ENCODE measurements at regions not wholly inside any gene's neighbourhood (a gene's known extent, or its start where the extent isn't known, plus 50 kb on each side); places are given as distances from the start of the nearest gene placed in this dataset.

- no peaks in the 10 kb centered on the region for H3K9me3 ChIP-seq
- H3K4me3 ChIP-seq: no peak overlapping the region
- WGBS: 61% methylated on average over 4 of the region's 4 CpGs
- H3K4me1 ChIP-seq (replicated peaks): no peaks in the 10 kb centered on the region
- no peaks in the 10 kb centered on the region for H3K27me3 ChIP-seq (replicated peaks; ENCODE audit: insufficient read depth)
- intact Hi-C loops (cut with DNase I): no loop called here
- no peaks in the 10 kb centered on the region for H3K36me3 ChIP-seq
- TF ChIP-seq POLR2A (IDR thresholded peaks at IDR 0.05) (no peak), POLR2AphosphoS5 (IDR thresholded peaks at IDR 0.05) (no peak), CTCF (IDR thresholded peaks at IDR 0.05) (no peak)
- no peak for DNase-seq (ENCODE audit: low spot score)
- H3K27ac ChIP-seq: no peak overlapping the region
These were observed 98.2 kb downstream of the SLC35B3 start for GRCh38 chr6:8337147-8337546.

- no peak overlapping the region for H3K4me3 ChIP-seq
- 84% methylated on average over 11 of the region's 11 CpGs for WGBS
- no peaks in the 10 kb centered on the region for H3K36me3 ChIP-seq
- H3K27ac ChIP-seq: no peak overlapping the region
- no peaks in the 10 kb centered on the region for H3K9me3 ChIP-seq
- TF ChIP-seq CTCF (IDR thresholded peaks at IDR 0.05): no peak
- TF ChIP-seq POLR2AphosphoS5 (IDR thresholded peaks at IDR 0.05): no peak
- no peak for TF ChIP-seq POLR2A (IDR thresholded peaks at IDR 0.05)
- H3K4me1 ChIP-seq (replicated peaks): no peaks in the 10 kb centered on the region
- DNase-seq (ENCODE audit: low spot score): no peak
- intact Hi-C loops (cut with DNase I): no loop called here
- H3K27me3 ChIP-seq (replicated peaks; ENCODE audit: insufficient read depth): no peaks in the 10 kb centered on the region
These were observed 98.8 kb downstream of the SLC35B3 start for GRCh38 chr6:8336406-8337057.

GRCh38 chr6:8335896-8336295 is 99.4 kb downstream of the SLC35B3 start:
- no peak overlapping the region for H3K27ac ChIP-seq
- intact Hi-C loops (cut with DNase I): no loop called here
- DNase-seq (ENCODE audit: low spot score): no peak
- WGBS: 67% methylated on average over 7 of the region's 7 CpGs
- H3K4me3 ChIP-seq: no peak overlapping the region
- no peaks in the 10 kb centered on the region for H3K9me3 ChIP-seq
- no peaks in the 10 kb centered on the region for H3K4me1 ChIP-seq (replicated peaks)
- H3K36me3 ChIP-seq: no peaks in the 10 kb centered on the region
- TF ChIP-seq CTCF (IDR thresholded peaks at IDR 0.05) (no peak), POLR2AphosphoS5 (IDR thresholded peaks at IDR 0.05) (no peak), POLR2A (IDR thresholded peaks at IDR 0.05) (no peak)
- no peaks in the 10 kb centered on the region for H3K27me3 ChIP-seq (replicated peaks; ENCODE audit: insufficient read depth)

- Histone ChIP-seq H3K27me3 (replicated peaks; ENCODE audit: insufficient read depth) (no peaks in the 10 kb centered on the region), H3K27ac (no peak overlapping the region), H3K36me3 (no peaks in the 10 kb centered on the region), H3K9me3 (no peaks in the 10 kb centered on the region), H3K4me3 (no peak overlapping the region), H3K4me1 (replicated peaks) (no peaks in the 10 kb centered on the region)
- WGBS: 79% methylated on average over 1 of the region's 1 CpG
- intact Hi-C loops (cut with DNase I): no loop called here
- TF ChIP-seq POLR2AphosphoS5 (IDR thresholded peaks at IDR 0.05) (no peak), POLR2A (IDR thresholded peaks at IDR 0.05) (no peak), CTCF (IDR thresholded peaks at IDR 0.05) (no peak)
- DNase-seq (ENCODE audit: low spot score): no peak
These were observed 100.0 kb downstream of the SLC35B3 start for GRCh38 chr6:8335381-8335780.

GRCh38 chr6:8334113-8334512 is 101.2 kb downstream of the SLC35B3 start:
- Histone ChIP-seq H3K27ac (no peak overlapping the region), H3K27me3 (replicated peaks; ENCODE audit: insufficient read depth) (no peaks in the 10 kb centered on the region), H3K4me1 (replicated peaks) (no peaks in the 10 kb centered on the region), H3K9me3 (no peaks in the 10 kb centered on the region), H3K36me3 (no peaks in the 10 kb centered on the region), H3K4me3 (no peak overlapping the region)
- intact Hi-C loops (cut with DNase I): no loop called here
- no peak for DNase-seq (ENCODE audit: low spot score)
- 49% methylated on average over 5 of the region's 5 CpGs for WGBS
- TF ChIP-seq CTCF (IDR thresholded peaks at IDR 0.05) (no peak), POLR2AphosphoS5 (IDR thresholded peaks at IDR 0.05) (no peak), POLR2A (IDR thresholded peaks at IDR 0.05) (no peak)

All from prostate gland (tissue), 2 donors.